HCT116 (cell line): ENCODE measurements at regions not wholly inside any gene's neighbourhood (a gene's known extent, or its start where the extent isn't known, plus 50 kb on each side); places are given as distances from the start of the nearest gene placed in this dataset.

Experiments
- ATAC-seq: fragments of 200-7000 bp; cut with Tn5 transposase; 2 replicates; pipeline ENCODE4 v1.9.1; 2020; ENCODE audit warnings: mild to moderate bottlenecking, moderate library complexity
- BruUV-seq: library from RNA; stranded (reverse); fragments of 400-500 nt; replicated peaks from 2 replicates; lab custom pipeline; 2021; lab: Mats Ljungman, UMichigan
- CTCF ChIA-PET: fragments of 300-600 bp; sonication (Branson Sonifier 250); formaldehyde crosslinking; loops from one replicate; lab custom pipeline; 2021; ENCODE audit warnings: antibody characterized with exemption; lab: Charles Lee
- POLR2A ChIA-PET: fragments of 300-600, 350-600 bp; sonication (Branson Sonifier 250); formaldehyde crosslinking; loops from one replicate; lab custom pipeline; 2021; ENCODE audit warnings: antibody characterized with exemption; lab: Charles Lee
- RAD21 ChIA-PET, 2 experiments: fragments of 300-600 bp; sonication (Branson Sonifier 250); formaldehyde crosslinking; loops; one replicate each; lab custom pipeline; 2023; ENCODE audit warnings: low total read pairs in 2 of 2; ENCODE audit not compliant: uncharacterized antibody in 2 of 2, unreplicated experiment in 2 of 2, low non-redundant PET in 1 of 2; lab: Charles Lee
- DNase-seq: peaks from one replicate; pipeline ENCODE4 v3.0.0-alpha.2; 2010; ENCODE audit warnings: low read depth, low spot score
- H2AFZ ChIP-seq: fragments of 200-600 bp; shearing (Covaris generic), sonication (generic); 2 replicates; pipeline ENCODE4 v1.6.1; 2017; ENCODE audit warnings: low read depth, mixed run types, mixed read lengths, antibody characterized with exemption, low read length; ENCODE audit not compliant: poor library complexity, severe bottlenecking
- H3K27ac ChIP-seq: 2 replicates; pipeline ENCODE4 v1.5.1; 2012; ENCODE audit warnings: low read depth, low read length
- H3K27me3 ChIP-seq: fragments of 200-600 bp; sonication (generic); 2 replicates; pipeline ENCODE4 v1.6.1; 2016; ENCODE audit warnings: mixed run types, low read length, mixed read lengths; ENCODE audit not compliant: insufficient read depth
- H3K36me3 ChIP-seq, 2 experiments: fragments of 200-500 bp in 1 of 2; fragments of 200-600 bp in 1 of 2; sonication (Bioruptor generic) in 1 of 2; sonication (generic) in 1 of 2; 2 replicates each; pipeline versions ENCODE4 v1.5.1 to v1.6.1; 2014 to 2016; ENCODE audit warnings: low read length in 2 of 2, inconsistent platforms in 1 of 2, mixed read lengths in 1 of 2, mixed run types in 1 of 2; ENCODE audit not compliant: insufficient read depth in 2 of 2, control insufficient read depth in 1 of 2
- H3K4me1 ChIP-seq, 2 experiments: fragments of 200-600 bp in 1 of 2; sonication (generic) in 1 of 2; 2 replicates each; pipeline versions ENCODE4 v1.5.1 to v1.6.1; 2012 to 2017; ENCODE audit warnings: low read length in 2 of 2, inconsistent platforms in 1 of 2, mild to moderate bottlenecking in 1 of 2, mixed read lengths in 1 of 2, mixed run types in 1 of 2, moderate library complexity in 1 of 2; ENCODE audit not compliant: insufficient read depth in 2 of 2, control insufficient read depth in 1 of 2
- H3K4me2 ChIP-seq: fragments of 200-600 bp; sonication (generic); 2 replicates; pipeline ENCODE4 v1.6.1; 2017; ENCODE audit warnings: mixed run types, low read length, mixed read lengths
- H3K4me3 ChIP-seq, 2 experiments: fragments of 200-600 bp in 1 of 2; sonication (generic) in 1 of 2; replicated peaks in 1 of 2; 2 replicates each; pipeline ENCODE4 v1.5.1; 2011 to 2016; ENCODE audit warnings: low read length in 2 of 2, control low read depth in 1 of 2, low read depth in 1 of 2, mild to moderate bottlenecking in 1 of 2, mixed read lengths in 1 of 2, mixed run types in 1 of 2
- H3K79me2 ChIP-seq: fragments of 200-600 bp; sonication (generic); 2 replicates; pipeline ENCODE4 v1.6.1; 2017; ENCODE audit warnings: mild to moderate bottlenecking, mixed run types, low read length, moderate library complexity, mixed read lengths; ENCODE audit not compliant: insufficient read depth
- H3K9ac ChIP-seq: fragments of 200-600 bp; sonication (generic); 2 replicates; pipeline ENCODE4 v1.6.1; 2016; ENCODE audit warnings: low read length, mixed read lengths
- H3K9me2 ChIP-seq: fragments of 200-600 bp; sonication (generic), shearing (Covaris generic); 2 replicates; pipeline ENCODE4 v1.6.1; 2017; ENCODE audit warnings: mixed run types, mild to moderate bottlenecking, moderate library complexity; ENCODE audit not compliant: insufficient read depth
- H3K9me3 ChIP-seq, 2 experiments: fragments of 200-500 bp in 1 of 2; fragments of 200-600 bp in 1 of 2; sonication (Bioruptor generic) in 1 of 2; sonication (generic) in 1 of 2; 2 replicates each; pipeline ENCODE4 v1.6.1; 2014 to 2017; ENCODE audit warnings: low read length in 2 of 2, mixed read lengths in 2 of 2, inconsistent platforms in 1 of 2, low read depth in 1 of 2, mild to moderate bottlenecking in 1 of 2, mixed run types in 1 of 2, moderate library complexity in 1 of 2; ENCODE audit not compliant: control insufficient read depth in 1 of 2, insufficient read depth in 1 of 2
- H4K20me1 ChIP-seq: fragments of 200-600 bp; sonication (generic), shearing (Covaris generic); 2 replicates; pipeline ENCODE4 v1.6.1; 2017; ENCODE audit warnings: mixed run types, mild to moderate bottlenecking, moderate library complexity; ENCODE audit not compliant: insufficient read depth
- ATF3 ChIP-seq: IDR thresholded peaks from 2 replicates; pipeline ENCODE4 v1.6.1; 2012
- CBX3 ChIP-seq: IDR thresholded peaks from 2 replicates; pipeline ENCODE4 v1.6.1; 2012; ENCODE audit warnings: low read depth
- CEBPB ChIP-seq: IDR thresholded peaks from 2 replicates; pipeline ENCODE4 v1.6.1; 2012; ENCODE audit warnings: low read depth
- EGR1 ChIP-seq: IDR thresholded peaks from 2 replicates; pipeline ENCODE4 v1.6.1; 2012; ENCODE audit warnings: low read depth
- ELF1 ChIP-seq: IDR thresholded peaks from 2 replicates; pipeline ENCODE4 v1.6.1; 2012; ENCODE audit warnings: low read depth, borderline replicate concordance
- EZH2 ChIP-seq: fragments of 200-600 bp; sonication (generic); IDR thresholded peaks from 2 replicates; pipeline ENCODE4 v1.6.1; 2017; ENCODE audit warnings: antibody characterized with exemption, mixed run types
- EZH2phosphoT487 ChIP-seq: fragments of 200-600 bp; IDR thresholded peaks from 2 replicates; pipeline ENCODE4 v1.6.1; 2018; ENCODE audit warnings: antibody characterized with exemption, borderline replicate concordance
- FOSL1 ChIP-seq: IDR thresholded peaks from 2 replicates; pipeline ENCODE4 v1.6.1; 2012; ENCODE audit warnings: low read depth
- POLR2A ChIP-seq: IDR thresholded peaks from 2 replicates; pipeline ENCODE4 v1.7.0; 2011; ENCODE audit warnings: borderline replicate concordance; ENCODE audit not compliant: insufficient read depth, insufficient read length; ENCODE audit errors: extremely low read depth
- POLR2AphosphoS5 ChIP-seq: IDR thresholded peaks from 2 replicates; pipeline ENCODE4 v1.6.1; 2011; ENCODE audit warnings: mild to moderate bottlenecking, low read depth, low read length, moderate library complexity
- REST ChIP-seq: IDR thresholded peaks from 2 replicates; pipeline ENCODE4 v1.6.1; 2012; ENCODE audit warnings: low read depth
- SP1 ChIP-seq: IDR thresholded peaks from 2 replicates; pipeline ENCODE4 v1.6.1; 2012; ENCODE audit warnings: low read depth
- SRF ChIP-seq: IDR thresholded peaks from 2 replicates; pipeline ENCODE4 v1.6.1; 2012; ENCODE audit warnings: low read depth
- TCF7L2 ChIP-seq: IDR thresholded peaks from 2 replicates; pipeline ENCODE4 v1.7.0; 2011; ENCODE audit warnings: borderline replicate concordance, inconsistent platforms; ENCODE audit not compliant: insufficient read depth, insufficient read length; ENCODE audit errors: extremely low read depth
- YY1 ChIP-seq: IDR thresholded peaks from 2 replicates; pipeline ENCODE4 v1.6.1; 2011; ENCODE audit warnings: low read length, low read depth, moderate library complexity, mild to moderate bottlenecking; ENCODE audit not compliant: insufficient replicate concordance; ENCODE audit errors: extremely low read depth
- ZBTB33 ChIP-seq: IDR thresholded peaks from 2 replicates; pipeline ENCODE4 v1.6.1; 2011; ENCODE audit warnings: mild to moderate bottlenecking, low read length, moderate library complexity; ENCODE audit not compliant: insufficient replicate concordance; ENCODE audit errors: extremely low read depth
- ZNF274 ChIP-seq: fragments of 200-500 bp; sonication (Bioruptor generic); IDR thresholded peaks from 2 replicates; pipeline ENCODE4 v1.6.1; 2014; ENCODE audit warnings: mild to moderate bottlenecking, low read depth, low read length, inconsistent platforms
- intact Hi-C: fragments of 100-400 bp; cut with micrococcal nuclease; formaldehyde crosslinking; loops from 2 replicates; pipeline ENCODE4 v1.10.0; 2022
- TF ChIP-seq, protein P1 (sequence below): IDR thresholded peaks from 2 replicates; pipeline ENCODE4 v1.6.1; 2012
- TF ChIP-seq, protein P2 (sequence below), 3 experiments: fragments of 200-600 bp in 1 of 3; sonication (generic) in 1 of 3; IDR thresholded peaks in 2 of 3; conservative IDR thresholded peaks in 1 of 3; 2 replicates each; pipeline ENCODE4 v1.5.1; 2012 to 2017; ENCODE audit warnings: low read depth in 2 of 3, low read length in 2 of 3, antibody characterized with exemption in 1 of 3, borderline replicate concordance in 1 of 3, control low read depth in 1 of 3, mild to moderate bottlenecking in 1 of 3, mixed read lengths in 1 of 3, mixed run types in 1 of 3, moderate library complexity in 1 of 3; ENCODE audit not compliant: insufficient read depth in 1 of 3

DNA sequence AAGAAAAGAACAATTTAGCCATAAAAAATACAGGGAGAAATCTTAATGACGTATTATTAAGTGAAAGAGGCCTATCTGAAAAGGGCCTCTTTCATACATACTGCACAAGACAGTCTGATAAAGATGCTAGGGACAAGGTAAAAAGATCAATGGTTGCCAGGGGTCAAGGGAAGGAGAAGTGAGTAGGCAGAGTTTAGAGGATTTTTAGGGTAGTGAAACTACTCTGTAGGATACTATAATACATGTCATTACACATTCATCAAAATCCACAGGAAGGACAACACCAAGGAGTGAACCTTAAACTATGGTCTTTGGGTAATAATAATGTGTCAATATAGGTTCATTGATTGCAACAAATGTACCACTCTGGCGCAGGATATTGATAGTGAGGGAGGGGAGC, 289.3 kb downstream of the FSIP2 start:
- RAD21 ChIA-PET = no interaction called here
- DNase-seq (no peak), ATAC-seq (no peak)
- POLR2A ChIA-PET = no interaction called here
- Histone ChIP-seq H4K20me1 (no peaks in the 10 kb centered on the region), H3K79me2 (no peaks in the 10 kb centered on the region), H3K9ac (no peak overlapping the region), H2AFZ (no peak overlapping the region), H3K27ac (no peak overlapping the region), H3K9me2 (no peaks in the 10 kb centered on the region), H3K27me3 (no peaks in the 10 kb centered on the region)
- BruUV-seq = no TSS peak
- TF ChIP-seq SRF = no peak
- no peak for TF ChIP-seq POLR2A
- no peak for TF ChIP-seq EZH2phosphoT487
- no peak for TF ChIP-seq ATF3
- TF ChIP-seq CBX3 = no peak
- TF ChIP-seq CEBPB = no peak
- TF ChIP-seq POLR2AphosphoS5 = no peak
- TF ChIP-seq ZBTB33 = no peak
- TF ChIP-seq, protein P1, sequence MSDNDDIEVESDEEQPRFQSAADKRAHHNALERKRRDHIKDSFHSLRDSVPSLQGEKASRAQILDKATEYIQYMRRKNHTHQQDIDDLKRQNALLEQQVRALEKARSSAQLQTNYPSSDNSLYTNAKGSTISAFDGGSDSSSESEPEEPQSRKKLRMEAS = no peak
- TF ChIP-seq SP1 = no peak
- no peak for TF ChIP-seq REST
- TF ChIP-seq TCF7L2 = no peak
- no peak for TF ChIP-seq EZH2
- no peak for TF ChIP-seq ZNF274
- no peak for TF ChIP-seq YY1
- no peak for TF ChIP-seq FOSL1
- TF ChIP-seq, protein P2, sequence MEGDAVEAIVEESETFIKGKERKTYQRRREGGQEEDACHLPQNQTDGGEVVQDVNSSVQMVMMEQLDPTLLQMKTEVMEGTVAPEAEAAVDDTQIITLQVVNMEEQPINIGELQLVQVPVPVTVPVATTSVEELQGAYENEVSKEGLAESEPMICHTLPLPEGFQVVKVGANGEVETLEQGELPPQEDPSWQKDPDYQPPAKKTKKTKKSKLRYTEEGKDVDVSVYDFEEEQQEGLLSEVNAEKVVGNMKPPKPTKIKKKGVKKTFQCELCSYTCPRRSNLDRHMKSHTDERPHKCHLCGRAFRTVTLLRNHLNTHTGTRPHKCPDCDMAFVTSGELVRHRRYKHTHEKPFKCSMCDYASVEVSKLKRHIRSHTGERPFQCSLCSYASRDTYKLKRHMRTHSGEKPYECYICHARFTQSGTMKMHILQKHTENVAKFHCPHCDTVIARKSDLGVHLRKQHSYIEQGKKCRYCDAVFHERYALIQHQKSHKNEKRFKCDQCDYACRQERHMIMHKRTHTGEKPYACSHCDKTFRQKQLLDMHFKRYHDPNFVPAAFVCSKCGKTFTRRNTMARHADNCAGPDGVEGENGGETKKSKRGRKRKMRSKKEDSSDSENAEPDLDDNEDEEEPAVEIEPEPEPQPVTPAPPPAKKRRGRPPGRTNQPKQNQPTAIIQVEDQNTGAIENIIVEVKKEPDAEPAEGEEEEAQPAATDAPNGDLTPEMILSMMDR (IDR thresholded peaks at IDR 0.05 in 2 of 3, conservative IDR thresholded peaks at IDR 0.05 in 1 of 3; ENCODE audit: borderline replicate concordance in 1 of 3, insufficient read depth in 1 of 3, low read depth in 2 of 3, low read length in 2 of 3) = no peak
- TF ChIP-seq ELF1 = no peak
- TF ChIP-seq EGR1 = no peak
- TF ChIP-seq, all 23 proteins: peak for 0
- Histone ChIP-seq H3K4me1 (no peaks in the 10 kb centered on the region), H3K36me3 (no peaks in the 10 kb centered on the region), H3K4me2 (no peak overlapping the region), H3K4me3 (no peak overlapping the region), H3K9me3 (no peaks in the 10 kb centered on the region)
- intact Hi-C loops = no loop called here
- CTCF ChIA-PET = no interaction called here
